ENCODE measurements at regions not wholly inside any gene's neighbourhood (a gene's known extent, or its start where the extent isn't known, plus 50 kb on each side); places are given as distances from the start of the nearest gene placed in this dataset.

DNA sequence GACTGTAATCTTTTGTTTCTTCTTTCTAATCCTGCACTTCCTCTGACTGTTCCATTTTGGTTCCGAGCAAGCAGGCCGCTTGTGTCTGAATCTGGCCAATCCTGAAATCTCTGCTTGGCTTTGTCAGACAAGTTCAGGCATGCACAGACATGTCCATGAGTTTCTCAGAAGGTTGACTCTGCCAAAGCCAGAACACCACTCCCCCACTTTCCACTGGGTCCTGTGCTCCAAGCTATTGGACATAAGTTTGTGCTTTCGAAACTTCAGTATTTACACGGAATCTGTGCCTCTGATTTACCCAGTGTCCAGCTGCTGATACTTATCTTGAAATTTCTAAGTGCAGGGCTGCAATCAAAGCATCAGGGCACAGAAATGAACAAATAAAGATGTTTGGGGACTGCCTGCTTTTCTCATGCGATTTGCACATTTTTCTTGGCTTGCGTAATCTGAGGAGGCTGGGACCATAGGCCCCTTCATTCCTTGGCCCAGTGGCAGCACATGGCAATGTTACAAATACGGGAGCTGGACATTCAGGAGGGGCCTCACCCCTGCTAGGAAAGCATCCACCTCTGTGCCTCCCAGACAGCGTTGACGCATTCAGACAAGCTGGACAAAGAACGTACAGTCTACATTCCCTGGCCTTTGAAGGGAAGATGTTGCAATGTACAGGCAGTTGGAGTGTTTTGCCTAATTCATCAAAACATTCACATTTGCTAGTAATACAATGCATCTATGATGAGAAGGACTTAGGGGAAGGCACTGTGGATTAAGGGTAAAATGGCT lies 209.2 kb upstream of the PAPPA start (continued):
- TF ChIP-seq, protein P1, sequence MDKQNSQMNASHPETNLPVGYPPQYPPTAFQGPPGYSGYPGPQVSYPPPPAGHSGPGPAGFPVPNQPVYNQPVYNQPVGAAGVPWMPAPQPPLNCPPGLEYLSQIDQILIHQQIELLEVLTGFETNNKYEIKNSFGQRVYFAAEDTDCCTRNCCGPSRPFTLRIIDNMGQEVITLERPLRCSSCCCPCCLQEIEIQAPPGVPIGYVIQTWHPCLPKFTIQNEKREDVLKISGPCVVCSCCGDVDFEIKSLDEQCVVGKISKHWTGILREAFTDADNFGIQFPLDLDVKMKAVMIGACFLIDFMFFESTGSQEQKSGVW (CRISPR knock-in tag; IDR thresholded peaks at IDR 0.05; ENCODE audit: borderline replicate concordance), result no peak
- TF ChIP-seq, protein P2, sequence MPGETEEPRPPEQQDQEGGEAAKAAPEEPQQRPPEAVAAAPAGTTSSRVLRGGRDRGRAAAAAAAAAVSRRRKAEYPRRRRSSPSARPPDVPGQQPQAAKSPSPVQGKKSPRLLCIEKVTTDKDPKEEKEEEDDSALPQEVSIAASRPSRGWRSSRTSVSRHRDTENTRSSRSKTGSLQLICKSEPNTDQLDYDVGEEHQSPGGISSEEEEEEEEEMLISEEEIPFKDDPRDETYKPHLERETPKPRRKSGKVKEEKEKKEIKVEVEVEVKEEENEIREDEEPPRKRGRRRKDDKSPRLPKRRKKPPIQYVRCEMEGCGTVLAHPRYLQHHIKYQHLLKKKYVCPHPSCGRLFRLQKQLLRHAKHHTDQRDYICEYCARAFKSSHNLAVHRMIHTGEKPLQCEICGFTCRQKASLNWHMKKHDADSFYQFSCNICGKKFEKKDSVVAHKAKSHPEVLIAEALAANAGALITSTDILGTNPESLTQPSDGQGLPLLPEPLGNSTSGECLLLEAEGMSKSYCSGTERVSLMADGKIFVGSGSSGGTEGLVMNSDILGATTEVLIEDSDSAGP (CRISPR knock-in tag; IDR thresholded peaks at IDR 0.05; ENCODE audit: borderline replicate concordance), result peak; percentile 75
- TF ChIP-seq TBX2 (CRISPR knock-in tag; IDR thresholded peaks at IDR 0.05; ENCODE audit: borderline replicate concordance), result peak; percentile 93
- peak; percentile 79; the same call in 1 of the 2 replicates for TF ChIP-seq ZNF558 (CRISPR knock-in tag; IDR thresholded peaks at IDR 0.05; ENCODE audit: borderline replicate concordance)
- no peak for TF ChIP-seq ZBTB1 (CRISPR knock-in tag; IDR thresholded peaks at IDR 0.05; ENCODE audit: borderline replicate concordance)
- no peak; the same call in 1 of the 2 replicates for TF ChIP-seq ZSCAN29 (CRISPR knock-in tag; conservative IDR thresholded peaks at IDR 0.05)
- TF ChIP-seq ZNF484 (CRISPR knock-in tag; IDR thresholded peaks at IDR 0.05; ENCODE audit: borderline replicate concordance, low read depth), result no peak
- no peak for TF ChIP-seq ZNF530 (CRISPR knock-in tag; IDR thresholded peaks at IDR 0.05; ENCODE audit: low read depth)
- peak; percentile 81 for TF ChIP-seq ZFX (CRISPR knock-in tag; IDR thresholded peaks at IDR 0.05; ENCODE audit: low read depth)
- TF ChIP-seq, protein P3, sequence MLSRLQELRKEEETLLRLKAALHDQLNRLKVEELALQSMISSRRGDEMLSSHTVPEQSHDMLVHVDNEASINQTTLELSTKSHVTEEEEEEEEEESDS (CRISPR knock-in tag; IDR thresholded peaks at IDR 0.05; ENCODE audit: borderline replicate concordance), result 0 out of 2 replicates have a peak, but pooled peaks have one; percentile 59
- peak; percentile 23 for TF ChIP-seq ZNF883 (CRISPR knock-in tag; IDR thresholded peaks at IDR 0.05; ENCODE audit: not compliant biosample characterization)
- TF ChIP-seq, protein P4, sequence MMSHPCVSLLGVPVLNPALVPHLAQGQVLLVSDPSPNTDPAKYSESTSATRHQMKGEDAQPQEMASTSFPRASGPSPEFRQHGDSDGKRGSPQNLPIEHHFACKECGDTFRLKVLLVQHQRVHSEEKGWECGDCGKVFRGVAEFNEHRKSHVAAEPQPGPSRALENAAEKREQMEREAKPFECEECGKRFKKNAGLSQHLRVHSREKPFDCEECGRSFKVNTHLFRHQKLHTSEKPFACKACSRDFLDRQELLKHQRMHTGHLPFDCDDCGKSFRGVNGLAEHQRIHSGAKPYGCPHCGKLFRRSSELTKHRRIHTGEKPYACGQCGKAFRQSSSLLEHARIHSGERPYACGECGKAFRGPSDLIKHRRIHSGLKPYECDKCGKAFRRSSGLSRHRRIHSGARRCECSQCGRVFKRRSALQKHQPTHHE (CRISPR knock-in tag; IDR thresholded peaks at IDR 0.05; ENCODE audit: borderline replicate concordance), result no peak
- TF ChIP-seq SPEN (CRISPR knock-in tag; IDR thresholded peaks at IDR 0.05; ENCODE audit: low read depth), result no peak
- TF ChIP-seq, protein P5, sequence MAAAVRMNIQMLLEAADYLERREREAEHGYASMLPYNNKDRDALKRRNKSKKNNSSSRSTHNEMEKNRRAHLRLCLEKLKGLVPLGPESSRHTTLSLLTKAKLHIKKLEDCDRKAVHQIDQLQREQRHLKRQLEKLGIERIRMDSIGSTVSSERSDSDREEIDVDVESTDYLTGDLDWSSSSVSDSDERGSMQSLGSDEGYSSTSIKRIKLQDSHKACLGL (CRISPR knock-in tag; IDR thresholded peaks at IDR 0.05), result no peak; the same call in 1 of the 2 replicates
- TF ChIP-seq, protein P6, sequence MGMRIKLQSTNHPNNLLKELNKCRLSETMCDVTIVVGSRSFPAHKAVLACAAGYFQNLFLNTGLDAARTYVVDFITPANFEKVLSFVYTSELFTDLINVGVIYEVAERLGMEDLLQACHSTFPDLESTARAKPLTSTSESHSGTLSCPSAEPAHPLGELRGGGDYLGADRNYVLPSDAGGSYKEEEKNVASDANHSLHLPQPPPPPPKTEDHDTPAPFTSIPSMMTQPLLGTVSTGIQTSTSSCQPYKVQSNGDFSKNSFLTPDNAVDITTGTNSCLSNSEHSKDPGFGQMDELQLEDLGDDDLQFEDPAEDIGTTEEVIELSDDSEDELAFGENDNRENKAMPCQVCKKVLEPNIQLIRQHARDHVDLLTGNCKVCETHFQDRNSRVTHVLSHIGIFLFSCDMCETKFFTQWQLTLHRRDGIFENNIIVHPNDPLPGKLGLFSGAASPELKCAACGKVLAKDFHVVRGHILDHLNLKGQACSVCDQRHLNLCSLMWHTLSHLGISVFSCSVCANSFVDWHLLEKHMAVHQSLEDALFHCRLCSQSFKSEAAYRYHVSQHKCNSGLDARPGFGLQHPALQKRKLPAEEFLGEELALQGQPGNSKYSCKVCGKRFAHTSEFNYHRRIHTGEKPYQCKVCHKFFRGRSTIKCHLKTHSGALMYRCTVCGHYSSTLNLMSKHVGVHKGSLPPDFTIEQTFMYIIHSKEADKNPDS (CRISPR knock-in tag; IDR thresholded peaks at IDR 0.05), result no peak
- TF ChIP-seq, protein P7, sequence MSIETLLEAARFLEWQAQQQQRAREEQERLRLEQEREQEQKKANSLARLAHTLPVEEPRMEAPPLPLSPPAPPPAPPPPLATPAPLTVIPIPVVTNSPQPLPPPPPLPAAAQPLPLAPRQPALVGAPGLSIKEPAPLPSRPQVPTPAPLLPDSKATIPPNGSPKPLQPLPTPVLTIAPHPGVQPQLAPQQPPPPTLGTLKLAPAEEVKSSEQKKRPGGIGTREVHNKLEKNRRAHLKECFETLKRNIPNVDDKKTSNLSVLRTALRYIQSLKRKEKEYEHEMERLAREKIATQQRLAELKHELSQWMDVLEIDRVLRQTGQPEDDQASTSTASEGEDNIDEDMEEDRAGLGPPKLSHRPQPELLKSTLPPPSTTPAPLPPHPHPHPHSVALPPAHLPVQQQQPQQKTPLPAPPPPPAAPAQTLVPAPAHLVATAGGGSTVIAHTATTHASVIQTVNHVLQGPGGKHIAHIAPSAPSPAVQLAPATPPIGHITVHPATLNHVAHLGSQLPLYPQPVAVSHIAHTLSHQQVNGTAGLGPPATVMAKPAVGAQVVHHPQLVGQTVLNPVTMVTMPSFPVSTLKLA (IDR thresholded peaks at IDR 0.05), result peak; percentile 63; the same call in 1 of the 2 replicates
- no peak for TF ChIP-seq SRY (CRISPR knock-in tag; IDR thresholded peaks at IDR 0.05)
- TF ChIP-seq KAT2B (IDR thresholded peaks at IDR 0.05; ENCODE audit: borderline replicate concordance, low read depth, low read length), result no peak
